Hippocampal formation (tissue), 2 donors: ENCODE measurements at regions not wholly inside any gene's neighbourhood (a gene's known extent, or its start where the extent isn't known, plus 50 kb on each side); places are given as distances from the start of the nearest gene placed in this dataset.

Experiments used
- DNase-seq, 2 donors: peaks; one replicate each; lab custom pipeline; 2025; lab: John Stamatoyannopoulos, UW

DNA sequence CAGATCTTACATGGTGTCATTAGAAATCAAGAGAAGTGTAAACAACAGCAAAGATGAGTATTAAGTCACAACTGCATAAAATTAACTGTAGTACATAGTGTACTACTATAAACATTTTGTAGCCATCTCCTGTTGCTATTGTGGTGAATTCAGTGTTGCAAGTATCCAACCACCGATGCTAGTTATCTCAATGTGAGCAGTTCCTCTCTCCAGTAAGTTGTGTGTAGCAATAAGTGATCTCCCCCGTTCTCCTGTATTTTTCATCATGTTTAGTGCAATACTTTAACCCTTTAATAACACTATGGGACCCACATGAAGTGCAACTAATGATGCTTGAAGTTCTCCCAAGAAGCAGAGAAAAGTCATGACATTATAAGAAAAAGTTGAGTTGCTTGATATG lies 264.7 kb upstream of the KCNH8 start:
- no peak for DNase-seq

DNA sequence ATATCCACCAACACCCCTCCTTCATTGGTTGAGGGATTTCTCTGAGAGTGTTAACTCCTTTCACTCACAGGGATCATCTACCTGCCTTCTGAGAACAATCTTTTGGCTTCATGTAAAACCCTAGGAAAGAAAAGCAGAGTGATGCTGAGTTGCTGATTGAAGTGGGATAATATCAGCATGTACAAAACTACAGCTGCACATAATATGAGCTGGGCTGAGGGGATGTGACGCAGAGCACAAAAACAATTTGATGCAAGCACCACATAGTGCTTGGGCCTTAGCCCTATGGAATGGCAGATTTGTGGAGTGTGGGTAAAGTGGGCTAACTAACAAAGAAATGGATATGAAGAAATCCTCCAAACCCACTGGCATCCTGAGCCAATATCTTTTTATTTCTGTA lies 267.6 kb upstream of the KCNH8 start:
- no peak for DNase-seq

DNA sequence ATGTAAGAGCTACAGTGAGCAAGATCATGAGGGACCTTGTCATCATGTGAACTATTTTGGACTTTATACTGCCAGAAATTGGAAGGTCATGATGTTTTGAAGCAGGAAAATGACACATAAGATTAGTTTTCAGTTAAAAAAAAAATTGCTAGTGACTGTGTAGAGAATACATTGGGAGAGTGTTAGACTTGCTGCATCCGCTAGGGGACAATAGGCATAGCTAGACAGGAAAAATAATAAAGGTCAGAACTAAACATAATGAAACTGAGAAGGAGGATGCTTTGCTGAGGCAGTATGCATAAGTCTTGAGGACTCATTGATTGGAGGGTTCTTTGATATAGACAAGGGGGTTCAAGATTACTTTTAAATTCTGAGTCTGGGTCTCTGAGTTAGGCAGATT lies 275.8 kb upstream of the KCNH8 start:
- DNase-seq = no peak

DNA sequence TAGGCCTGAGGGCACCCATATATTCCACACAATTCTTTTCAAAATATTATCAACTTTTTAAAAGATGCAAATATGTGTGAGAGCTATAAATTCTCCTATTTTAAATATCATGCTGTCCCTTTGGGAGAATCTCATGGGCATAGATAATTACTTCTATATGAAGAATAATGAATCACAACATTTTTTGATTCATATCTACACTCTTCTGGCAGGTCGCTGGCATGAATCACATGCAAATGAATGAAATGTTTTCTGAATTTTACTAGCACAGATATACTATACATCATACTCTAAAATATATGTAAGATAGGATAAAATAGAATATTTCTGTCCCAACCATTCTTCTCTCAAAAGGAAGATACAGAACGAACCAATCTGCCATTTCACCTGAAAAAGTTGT lies 277.7 kb upstream of the KCNH8 start:
- DNase-seq = no peak

DNA sequence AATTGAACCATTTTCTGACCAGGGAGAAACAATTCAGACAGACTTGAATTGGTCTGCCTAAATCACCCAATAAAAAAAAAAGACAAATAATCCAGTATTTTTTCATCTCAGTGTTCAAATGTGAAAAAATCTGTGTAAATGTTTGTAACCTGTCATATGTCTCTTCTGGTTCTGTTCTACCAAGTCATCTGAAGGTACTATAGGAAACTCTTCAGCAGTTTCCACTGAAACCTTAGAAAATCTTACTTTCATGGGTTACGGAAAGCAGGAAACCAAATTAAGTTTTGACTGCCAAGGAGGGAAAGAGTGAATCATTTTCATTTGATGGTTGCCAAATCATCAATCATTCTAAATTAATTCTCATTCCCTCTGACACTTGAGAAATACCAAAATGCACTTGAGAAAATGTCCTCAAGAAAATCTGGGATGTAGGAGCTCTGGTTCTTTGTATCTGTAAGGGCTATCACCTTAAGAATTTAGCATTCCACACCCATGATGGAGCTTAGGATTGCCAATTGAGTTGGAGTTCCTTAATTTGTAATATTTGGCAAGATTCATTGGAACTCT lies 278.2 kb upstream of the KCNH8 start:
- DNase-seq = no peak

DNA sequence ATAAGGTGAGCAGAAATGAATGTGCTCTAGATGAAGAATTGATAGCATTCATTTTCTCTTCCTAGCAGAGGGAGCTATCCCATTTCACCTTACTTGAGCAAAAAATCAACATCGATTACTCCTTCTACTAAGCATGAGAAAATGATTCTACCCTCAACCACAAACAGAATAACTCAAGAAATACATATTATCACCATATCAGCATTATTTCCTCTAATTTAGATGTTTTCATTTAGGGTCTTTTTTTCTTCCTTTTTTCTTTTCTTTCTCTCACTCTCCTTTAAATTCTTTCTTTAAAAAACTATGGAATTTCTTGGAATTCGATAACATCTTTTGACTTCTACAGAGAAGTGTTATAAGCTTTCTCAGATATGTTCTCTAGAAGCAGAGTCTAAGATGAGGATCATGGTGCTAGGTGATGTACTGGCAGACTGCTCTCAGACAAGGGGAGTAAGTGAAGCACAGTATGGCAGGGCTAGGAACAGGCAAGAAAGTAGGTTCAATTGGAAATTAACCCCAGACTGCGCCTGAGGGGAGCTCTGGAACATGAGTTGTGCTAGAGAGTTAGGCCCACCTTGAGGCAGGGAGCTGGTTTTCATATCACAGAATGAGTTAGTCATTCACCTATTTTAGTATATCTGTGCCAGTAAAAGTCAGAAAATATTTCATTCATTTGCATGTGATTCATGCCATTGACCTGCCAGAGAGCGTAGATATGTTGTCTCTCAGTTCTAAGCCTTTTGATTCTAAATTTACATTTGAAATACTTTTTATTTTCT lies 279.2 kb upstream of the KCNH8 start:
- DNase-seq = no peak

DNA sequence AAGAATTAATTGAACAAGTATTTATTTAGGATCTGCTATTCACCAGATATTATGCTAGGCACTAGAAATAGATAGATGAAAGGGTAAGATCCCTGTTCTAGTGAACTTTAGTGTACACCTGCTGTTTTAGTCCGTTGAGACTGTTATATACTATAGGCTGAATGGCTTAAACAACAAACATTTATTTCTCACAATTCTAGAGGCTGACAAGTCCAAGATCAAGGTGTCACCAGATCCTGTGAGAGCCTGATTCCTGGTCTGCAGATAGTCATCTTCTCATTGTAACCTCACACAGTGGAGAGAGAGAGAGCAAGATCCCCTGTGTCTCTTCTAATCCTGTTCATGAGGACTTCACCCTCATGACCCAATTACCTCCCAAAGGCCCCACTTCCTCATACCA lies 281.4 kb upstream of the KCNH8 start:
- no peak for DNase-seq

DNA sequence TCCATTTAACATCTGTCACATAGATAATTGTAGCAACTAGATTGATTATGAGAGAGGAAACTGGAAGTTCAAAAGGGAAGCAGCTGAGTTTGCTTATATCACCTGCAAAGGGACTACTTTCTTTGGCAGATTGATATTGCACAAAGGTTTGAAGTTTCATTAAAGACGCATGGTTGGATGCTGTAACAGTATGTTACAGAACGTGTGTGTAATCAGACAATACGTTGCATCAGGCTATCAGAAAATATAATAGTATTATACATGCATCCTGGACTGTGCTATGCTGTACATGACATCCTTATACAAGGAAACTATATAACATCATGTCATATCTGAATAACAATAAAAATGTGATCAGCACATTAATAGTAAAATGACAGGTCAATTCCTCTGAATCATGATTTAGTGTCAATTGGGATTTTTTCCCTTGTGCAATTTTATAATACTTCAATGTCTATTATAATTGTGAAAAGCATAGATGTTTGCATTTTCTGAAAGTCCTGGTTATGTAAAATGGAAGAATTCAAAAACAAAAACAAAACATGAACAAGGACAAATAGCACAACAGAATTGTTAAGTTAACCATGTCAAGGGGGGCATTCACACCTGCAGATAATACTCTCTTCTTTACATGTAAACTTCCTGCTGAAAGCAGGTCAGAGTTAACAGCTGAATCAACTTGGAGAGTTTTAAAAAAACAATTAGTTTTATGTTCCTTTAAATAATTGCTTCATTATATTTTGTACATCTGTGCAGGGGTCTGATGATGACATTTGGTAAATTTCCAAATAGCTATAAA lies 283.2 kb upstream of the KCNH8 start:
- no peak for DNase-seq

DNA sequence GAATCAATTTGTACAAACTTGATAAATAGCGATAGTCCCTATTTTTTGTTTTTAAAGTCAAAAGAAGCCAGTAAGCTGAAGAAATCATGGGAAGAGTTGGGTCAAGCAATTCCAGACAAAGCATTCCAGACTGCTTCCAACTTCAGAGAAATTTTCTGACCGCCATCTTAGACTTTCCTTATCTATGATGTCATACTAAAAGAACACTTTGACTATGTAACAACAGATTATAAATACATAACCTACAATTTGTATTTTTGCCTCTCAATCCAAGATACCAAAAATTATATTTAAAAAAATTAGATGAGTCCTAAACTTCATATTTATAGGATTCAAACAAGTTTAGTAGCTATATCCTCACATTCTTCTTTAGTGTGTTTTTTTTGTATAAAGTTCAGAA lies 286.2 kb upstream of the KCNH8 start:
- no peak for DNase-seq

DNA sequence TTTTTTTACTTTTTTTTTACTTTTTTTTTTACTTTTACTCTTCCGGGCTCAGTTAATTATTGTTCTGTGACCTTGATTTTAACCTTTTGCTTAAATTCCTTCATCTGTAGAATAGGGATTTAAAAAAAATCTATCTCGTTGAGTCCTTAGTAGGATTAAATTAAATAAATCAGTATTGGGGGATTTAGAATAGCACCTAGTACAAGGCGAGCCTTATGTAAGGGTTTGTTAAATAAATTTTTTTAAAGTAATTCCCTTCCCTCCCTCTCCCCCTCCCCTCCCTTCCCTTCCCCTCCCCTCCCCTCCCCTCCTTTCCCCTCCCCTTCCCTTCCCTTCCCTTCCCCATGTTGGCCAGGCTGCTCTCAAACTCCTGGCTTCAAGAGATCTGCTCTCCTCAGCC lies 287.2 kb upstream of the KCNH8 start:
- DNase-seq = no peak

DNA sequence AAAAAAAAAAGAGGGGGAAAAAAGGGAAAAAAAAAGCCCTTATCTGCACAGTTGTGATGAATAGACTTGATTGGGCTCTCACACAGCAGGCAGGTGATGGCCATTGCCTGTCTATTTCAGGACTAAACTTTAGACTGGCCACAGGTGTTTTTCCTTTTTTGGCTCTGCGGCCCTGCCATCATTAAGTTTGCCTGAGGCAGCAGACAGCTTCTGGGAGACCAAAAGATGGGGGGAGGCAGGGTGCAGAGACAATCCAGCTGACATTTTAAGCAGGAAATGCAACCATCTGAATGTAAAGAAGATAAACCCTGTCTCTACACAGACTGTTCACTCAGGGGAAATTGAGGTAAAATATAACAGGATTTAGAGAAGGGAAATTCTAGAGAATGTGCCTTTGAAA lies 295.0 kb upstream of the KCNH8 start:
- DNase-seq = no peak

DNA sequence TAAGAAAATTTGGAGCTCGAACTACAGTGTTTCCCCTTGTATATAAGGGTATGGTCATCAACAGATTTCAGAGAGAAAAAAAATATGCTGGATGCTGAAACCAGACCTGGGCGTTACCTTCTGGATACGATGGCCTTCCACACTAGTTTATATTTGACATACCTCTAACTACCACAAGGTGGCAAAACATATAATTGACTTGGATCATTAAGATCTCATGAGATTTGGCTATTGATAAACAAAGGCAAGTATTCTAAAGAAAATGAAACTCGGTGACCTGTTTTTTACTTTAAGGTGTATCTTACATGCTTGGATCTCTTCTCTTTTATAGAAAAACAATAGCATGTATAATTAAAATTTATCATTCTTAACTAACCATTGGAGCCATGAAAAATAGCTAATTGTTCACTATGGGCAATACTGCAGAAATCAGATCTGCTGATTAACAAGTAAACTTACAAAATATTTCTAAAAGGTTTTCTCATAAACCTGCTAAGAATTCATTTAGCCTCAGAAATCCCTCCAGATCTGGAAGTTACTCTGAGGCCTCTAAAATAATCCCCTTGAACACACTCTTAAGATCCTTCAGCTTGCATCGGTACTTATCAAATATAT lies 300.6 kb upstream of the KCNH8 start:
- DNase-seq = no peak

DNA sequence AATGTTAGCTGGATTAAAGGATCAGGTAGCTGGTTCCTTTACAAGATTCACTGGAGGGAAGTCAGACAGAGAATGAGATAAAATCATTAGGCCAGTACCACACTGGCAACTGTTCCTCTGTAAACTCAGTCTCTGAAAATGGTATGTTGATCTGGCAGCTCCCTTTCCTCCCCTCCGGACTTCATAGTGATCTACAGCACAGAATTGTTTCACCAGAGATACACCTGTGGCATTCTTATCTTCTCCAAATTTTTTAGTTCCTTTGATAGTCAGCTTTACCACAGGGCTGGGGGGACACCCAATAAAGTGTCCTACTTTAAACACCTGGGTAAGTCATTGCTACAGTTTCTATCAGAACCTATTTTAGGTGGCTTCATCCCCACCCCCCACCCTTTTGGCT lies 304.3 kb upstream of the KCNH8 start:
- DNase-seq = no peak

DNA sequence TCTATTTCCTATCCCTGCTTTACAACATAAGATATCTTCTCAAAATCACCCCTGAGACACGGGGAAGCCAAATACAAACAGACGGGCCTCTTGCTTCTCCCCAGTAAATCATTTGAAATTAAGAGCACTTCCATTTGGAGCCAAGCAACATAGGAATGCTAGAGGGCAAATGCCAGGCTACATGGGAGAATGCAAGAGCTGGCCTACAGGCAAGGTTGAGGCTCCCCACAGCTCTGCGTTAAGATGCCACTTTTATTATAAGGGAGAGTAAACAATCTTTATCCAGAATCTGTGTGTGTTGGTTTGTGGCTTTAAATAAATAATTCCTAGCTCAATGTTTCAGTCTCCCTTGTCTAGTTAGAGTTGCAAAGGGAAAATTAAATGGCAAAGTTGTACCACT lies 305.1 kb upstream of the KCNH8 start:
- no peak for DNase-seq

DNA sequence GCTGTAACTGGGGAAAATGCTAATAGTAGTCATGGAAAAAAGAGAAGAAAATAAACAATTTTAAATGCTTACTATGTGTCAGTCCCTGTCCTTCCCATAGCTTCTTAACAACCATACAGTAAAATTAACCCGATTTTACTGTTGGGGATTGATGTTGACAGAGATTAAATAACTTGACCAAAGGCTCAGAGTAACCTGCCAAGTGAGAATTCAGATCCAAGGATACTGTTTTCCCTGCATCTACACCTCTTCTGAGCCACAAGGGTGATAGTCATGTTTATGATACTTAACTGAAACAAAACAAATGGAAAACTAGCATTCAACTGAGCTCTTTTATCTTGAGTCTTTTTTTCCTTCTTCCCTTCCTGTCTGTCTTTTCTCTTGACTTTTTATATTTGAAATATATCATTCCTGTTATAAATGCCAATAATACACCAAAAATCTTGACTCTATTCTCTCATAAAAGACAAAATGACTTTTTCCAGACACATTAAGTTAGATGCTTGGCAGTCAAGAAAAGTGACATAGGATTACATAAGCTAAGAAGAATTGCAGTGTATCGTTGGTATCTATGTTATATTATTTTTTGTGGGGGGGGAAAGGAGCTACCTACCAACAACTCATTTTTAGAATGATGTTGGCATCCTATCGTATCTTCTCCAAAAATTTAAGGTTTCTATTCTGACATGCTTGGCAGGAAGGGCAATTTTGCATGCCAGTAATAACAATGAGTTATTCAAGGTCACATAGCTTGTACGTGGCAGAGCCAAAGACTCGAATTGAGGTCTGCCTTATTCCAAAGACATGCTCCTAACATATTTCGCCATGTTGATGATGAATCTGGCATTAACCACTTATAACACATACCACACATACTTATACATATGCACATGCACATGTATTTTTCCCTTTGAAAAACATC lies 306.6 kb upstream of the KCNH8 start:
- no peak for DNase-seq

DNA sequence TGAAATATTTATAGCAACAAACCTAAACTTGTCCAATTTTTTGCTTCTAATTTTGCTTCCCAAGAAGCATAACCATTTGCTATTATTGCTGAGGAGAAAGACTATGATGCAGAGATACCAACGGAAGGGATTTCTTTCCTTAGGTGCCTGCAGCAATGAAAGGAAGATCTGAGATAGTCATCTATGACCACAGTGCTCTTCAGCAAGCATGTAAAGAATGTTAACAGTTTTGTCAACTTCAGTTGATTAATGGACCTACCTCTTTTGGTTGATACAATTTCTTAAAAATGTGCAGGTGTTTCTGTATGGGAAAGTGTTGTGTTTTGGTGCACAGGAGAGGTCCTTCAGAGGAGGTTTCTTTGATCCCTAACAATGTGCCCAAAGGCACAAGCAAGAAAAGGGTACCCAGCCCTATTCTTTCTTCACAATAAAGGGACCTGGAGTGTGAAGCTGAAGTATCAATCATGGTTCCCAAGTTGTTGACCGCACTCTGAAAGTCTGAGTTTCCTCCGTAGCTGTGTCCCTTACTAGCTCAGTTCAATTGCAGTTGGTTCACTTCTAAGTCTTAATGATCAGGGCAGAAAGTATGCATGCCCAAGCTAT lies 307.7 kb upstream of the KCNH8 start:
- no peak for DNase-seq

DNA sequence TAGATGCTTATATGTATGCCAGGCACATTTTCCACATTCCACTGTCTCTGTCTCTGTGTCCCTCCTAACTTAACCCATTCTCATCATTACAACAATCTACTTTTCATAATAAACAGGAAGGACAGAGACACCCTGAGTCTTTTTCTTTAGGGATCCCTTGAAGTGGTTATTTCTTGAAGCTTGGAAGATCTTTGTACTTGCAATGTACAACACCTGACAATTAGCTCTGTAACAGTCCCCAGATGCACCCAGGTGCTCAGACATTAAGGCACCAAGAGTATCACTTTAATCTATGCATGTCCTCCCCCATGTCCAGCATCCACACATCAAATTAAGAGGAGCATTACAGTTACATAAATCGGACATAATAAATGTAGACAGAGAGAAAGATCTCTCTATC lies 309.6 kb upstream of the KCNH8 start:
- no peak for DNase-seq

DNA sequence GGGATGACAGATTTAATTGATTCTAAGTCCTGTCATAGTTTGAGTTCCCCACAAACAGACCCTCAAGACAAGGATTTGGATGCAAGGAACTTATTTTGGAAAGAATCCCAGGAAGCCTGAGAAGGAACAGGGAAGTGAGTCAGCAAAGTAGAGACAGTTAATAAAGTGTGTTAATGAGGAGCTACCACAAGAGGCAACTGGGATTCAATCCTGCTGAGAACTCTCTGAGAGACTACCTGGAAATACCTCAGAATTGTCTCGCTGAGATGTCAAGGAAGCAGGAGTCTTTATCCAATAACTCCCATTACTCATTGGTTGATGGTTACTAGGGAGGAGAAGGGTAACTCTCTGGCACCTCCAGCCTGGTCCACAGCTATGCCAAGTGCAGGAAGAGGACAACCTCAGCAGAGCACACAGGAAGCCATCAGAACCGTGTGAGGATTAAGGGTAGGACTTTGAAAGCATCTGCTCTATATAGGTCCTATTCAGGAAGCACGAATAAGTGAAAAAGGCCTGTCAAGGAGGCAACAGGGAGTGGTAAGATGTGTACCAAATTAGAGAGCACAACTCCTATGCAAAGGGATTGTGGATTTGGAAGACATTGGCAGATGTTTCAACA lies 311.1 kb upstream of the KCNH8 start:
- no peak for DNase-seq

DNA sequence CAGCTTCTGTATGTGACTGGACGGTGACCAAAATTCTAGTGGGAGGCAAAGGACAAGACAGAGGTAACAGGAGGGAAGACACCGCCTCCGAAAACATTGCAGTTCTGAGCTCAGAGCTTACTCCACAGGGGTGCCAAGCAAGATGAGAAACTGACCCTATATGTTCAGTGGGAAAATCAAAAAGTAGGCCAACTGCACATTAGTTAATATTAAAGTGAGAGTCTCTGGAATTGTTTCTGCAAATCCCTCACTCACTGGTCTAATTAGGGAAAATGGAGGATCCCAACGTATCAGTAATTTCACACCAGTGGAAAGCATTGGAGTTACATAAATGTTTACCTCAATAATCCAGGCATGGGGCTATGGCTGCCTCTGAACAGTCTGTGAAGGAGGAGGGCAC lies 313.3 kb upstream of the KCNH8 start:
- DNase-seq = no peak

DNA sequence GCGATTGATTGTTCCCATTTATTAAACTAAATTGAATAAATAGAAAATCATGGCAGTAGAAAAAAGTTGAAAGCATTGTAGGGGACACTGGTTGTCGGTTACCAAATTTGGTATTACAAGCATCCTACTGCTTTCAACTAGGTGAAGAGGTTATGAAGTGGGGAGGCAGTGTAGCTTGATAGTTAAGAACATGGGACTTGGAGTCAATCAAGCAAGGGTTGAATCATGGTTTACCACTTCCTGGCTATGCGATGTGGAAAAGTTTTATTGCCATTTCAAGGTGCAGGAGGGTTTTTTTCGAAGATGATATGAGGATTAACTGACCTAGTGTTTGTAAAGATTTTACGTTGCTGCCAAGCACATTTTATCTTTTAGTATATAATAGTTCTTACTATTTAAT lies 318.2 kb upstream of the KCNH8 start:
- no peak for DNase-seq

DNA sequence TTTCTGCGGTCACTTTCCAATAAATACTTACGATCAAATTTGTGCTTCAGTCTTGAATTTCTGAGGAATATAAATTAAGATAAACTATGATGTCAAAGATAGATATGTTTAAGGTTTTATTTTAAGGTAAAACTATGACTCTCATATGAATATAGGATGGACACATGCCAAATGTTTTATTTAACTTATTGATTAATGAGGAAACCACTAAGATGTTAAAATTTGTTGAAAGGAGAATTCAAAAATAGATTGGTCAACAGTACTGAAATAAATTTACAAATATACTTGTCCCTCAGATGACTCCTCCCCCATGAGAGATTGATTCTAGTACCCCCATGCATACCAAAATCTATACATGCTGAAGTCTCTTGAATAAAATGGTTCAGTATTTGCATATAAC lies 319.7 kb upstream of the KCNH8 start:
- no peak for DNase-seq
